Esophagus squamous epithelium (tissue), 4 donors: ENCODE measurements at regions not wholly inside any gene's neighbourhood (a gene's known extent, or its start where the extent isn't known, plus 50 kb on each side); places are given as distances from the start of the nearest gene placed in this dataset.

ENCODE experiments used
- POLR2A ChIP-seq, 4 donors: fragments of 450-650 bp; IDR thresholded peaks; one replicate each; pipeline ENCODE4 v1.6.1; 2017; ENCODE audit warnings: antibody characterized with exemption in 4 of 4, mild to moderate bottlenecking in 4 of 4, moderate library complexity in 3 of 4
- TF ChIP-seq, protein P1 (sequence below), 6 experiments: fragments of 450-650 bp in 4 of 6; fragments of 200-600 bp in 2 of 6; sonication (generic) in 2 of 6; IDR thresholded peaks; one replicate each; pipeline ENCODE4 v1.5.1; 2016 to 2019; ENCODE audit warnings: antibody characterized with exemption in 6 of 6, mild to moderate bottlenecking in 4 of 6, moderate library complexity in 4 of 6

DNA sequence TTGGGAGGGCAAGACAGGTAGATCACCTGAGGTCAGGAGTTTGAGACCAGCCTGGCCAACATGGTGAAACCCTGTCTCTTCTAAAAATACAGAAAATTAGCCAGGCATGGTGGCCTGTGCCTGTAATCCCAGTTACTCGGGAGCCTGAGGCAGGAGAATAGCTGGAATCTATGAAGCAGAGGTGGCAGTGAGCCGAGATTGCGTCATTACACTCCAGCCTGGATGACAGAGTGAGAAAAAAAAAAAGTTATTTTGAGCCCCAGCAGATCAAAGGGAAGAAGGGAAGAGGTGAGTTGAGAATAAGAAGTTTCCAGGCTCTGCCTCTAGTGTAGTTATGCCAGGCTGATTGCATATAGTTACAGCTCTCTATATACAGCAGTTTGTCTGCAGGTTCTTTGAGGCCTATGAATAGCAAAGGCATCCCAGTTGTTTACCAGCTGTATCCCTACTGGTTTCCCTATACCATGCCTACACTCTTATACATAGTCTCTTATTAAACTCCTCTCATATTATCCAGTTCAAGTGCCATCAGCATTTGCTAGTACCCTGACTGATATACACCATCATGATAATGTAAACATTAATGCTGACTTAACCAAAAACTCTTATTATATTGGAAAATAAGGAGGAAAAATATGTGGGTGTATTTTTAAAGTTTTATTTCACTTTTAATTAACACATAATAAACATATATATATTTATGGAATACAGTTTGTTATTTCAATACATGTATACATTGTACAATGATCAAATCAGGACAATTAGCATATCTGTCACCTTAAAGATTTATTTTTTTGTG, 823.6 kb upstream of the ADGRB3 start:
- TF ChIP-seq, protein P1, sequence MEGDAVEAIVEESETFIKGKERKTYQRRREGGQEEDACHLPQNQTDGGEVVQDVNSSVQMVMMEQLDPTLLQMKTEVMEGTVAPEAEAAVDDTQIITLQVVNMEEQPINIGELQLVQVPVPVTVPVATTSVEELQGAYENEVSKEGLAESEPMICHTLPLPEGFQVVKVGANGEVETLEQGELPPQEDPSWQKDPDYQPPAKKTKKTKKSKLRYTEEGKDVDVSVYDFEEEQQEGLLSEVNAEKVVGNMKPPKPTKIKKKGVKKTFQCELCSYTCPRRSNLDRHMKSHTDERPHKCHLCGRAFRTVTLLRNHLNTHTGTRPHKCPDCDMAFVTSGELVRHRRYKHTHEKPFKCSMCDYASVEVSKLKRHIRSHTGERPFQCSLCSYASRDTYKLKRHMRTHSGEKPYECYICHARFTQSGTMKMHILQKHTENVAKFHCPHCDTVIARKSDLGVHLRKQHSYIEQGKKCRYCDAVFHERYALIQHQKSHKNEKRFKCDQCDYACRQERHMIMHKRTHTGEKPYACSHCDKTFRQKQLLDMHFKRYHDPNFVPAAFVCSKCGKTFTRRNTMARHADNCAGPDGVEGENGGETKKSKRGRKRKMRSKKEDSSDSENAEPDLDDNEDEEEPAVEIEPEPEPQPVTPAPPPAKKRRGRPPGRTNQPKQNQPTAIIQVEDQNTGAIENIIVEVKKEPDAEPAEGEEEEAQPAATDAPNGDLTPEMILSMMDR (IDR thresholded peaks at IDR 0.05): no peak
- TF ChIP-seq POLR2A (IDR thresholded peaks at IDR 0.05): no peak
